H1 (cell line): ENCODE measurements at regions not wholly inside any gene's neighbourhood (a gene's known extent, or its start where the extent isn't known, plus 50 kb on each side); places are given as distances from the start of the nearest gene placed in this dataset.

Source experiments
- CBX8 ChIP-seq: fragments of 300-800, 300-1000 bp; sonication (generic); IDR thresholded peaks from 2 replicates; pipeline ENCODE4 v1.7.1; 2016; ENCODE audit warnings: low read depth, low read length, borderline replicate concordance
- NRF1 ChIP-seq: IDR thresholded peaks from 2 replicates; pipeline ENCODE4 v1.6.1; 2011; ENCODE audit warnings: mild to moderate bottlenecking, low read depth, low read length, improper control_type of control experiment
- TAF1 ChIP-seq: IDR thresholded peaks from 2 replicates; pipeline ENCODE4 v1.6.1; 2011; ENCODE audit warnings: mild to moderate bottlenecking, low read depth, low read length
- TCF12 ChIP-seq: IDR thresholded peaks from 2 replicates; pipeline ENCODE4 v1.6.1; 2011; ENCODE audit warnings: low read depth, mild to moderate bottlenecking, low read length
- ZNF274 ChIP-seq: IDR thresholded peaks from 2 replicates; pipeline ENCODE4 v1.7.0; 2012; ENCODE audit warnings: low read length, borderline replicate concordance; ENCODE audit errors: extremely low read depth

DNA sequence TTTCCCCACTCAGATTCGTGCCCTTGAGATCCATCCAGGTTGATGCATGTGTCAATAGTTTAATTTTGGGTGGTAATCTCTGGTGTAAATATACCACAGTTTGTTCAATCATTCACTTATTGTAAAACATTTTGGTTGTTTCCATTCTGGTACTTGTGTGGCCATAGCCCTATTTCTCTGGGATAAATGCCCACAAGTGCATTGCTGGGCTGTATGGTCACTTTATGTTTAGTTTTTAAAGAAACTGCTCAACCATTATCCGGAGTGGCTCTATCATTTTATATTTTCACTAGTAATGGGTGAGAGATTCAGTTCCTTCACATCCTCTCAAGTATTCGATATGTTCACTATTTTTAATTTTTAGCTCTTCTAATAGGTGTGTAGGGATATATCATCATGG, 60.7 kb upstream of the RNF24 start (continued):
- TF ChIP-seq ZNF274 (no peak), NRF1 (no peak), TAF1 (no peak), CBX8 (no peak), TCF12 (no peak)
